Endodermal cell (in vitro differentiated cells): ENCODE measurements at regions not wholly inside any gene's neighbourhood (a gene's known extent, or its start where the extent isn't known, plus 50 kb on each side); places are given as distances from the start of the nearest gene placed in this dataset. TPM values are rescaled to one million over a fixed set of nuclear protein-coding genes. Genes with fewer than 3 reads are reported as not detected.

Source experiments
- DNase-seq: peaks from one replicate; pipeline ENCODE4 v3.0.0-alpha.2; 2017
- H3K27ac ChIP-seq: 2 replicates; pipeline ENCODE4 v1.5.1; 2013; ENCODE audit warnings: mild to moderate bottlenecking, low read depth, low read length, moderate library complexity
- H3K27me3 ChIP-seq: 2 replicates; pipeline ENCODE4 v1.6.1; 2013; ENCODE audit warnings: mild to moderate bottlenecking, low read length, moderate library complexity; ENCODE audit not compliant: insufficient read depth, control insufficient read depth, poor library complexity, severe bottlenecking
- H3K36me3 ChIP-seq: 2 replicates; pipeline ENCODE4 v1.7.0; 2013; ENCODE audit warnings: mild to moderate bottlenecking, low read length, moderate library complexity; ENCODE audit not compliant: control insufficient read depth, insufficient read depth
- H3K4me1 ChIP-seq: one replicate; pipeline ENCODE4 v1.7.0; 2013; ENCODE audit warnings: low read length; ENCODE audit not compliant: control insufficient read depth, insufficient read depth
- H3K4me3 ChIP-seq: 2 replicates; pipeline ENCODE4 v1.5.1; 2013; ENCODE audit warnings: mild to moderate bottlenecking, low read length, moderate library complexity
- H3K9ac ChIP-seq: 2 replicates; pipeline ENCODE4 v1.6.1; 2013; ENCODE audit warnings: mild to moderate bottlenecking, low read length, moderate library complexity; ENCODE audit not compliant: poor library complexity, severe bottlenecking; ENCODE audit errors: extremely low read depth
- H3K9me3 ChIP-seq: 2 replicates; pipeline ENCODE4 v1.6.1; 2013; ENCODE audit warnings: mild to moderate bottlenecking, low read length, moderate library complexity; ENCODE audit not compliant: control insufficient read depth
- H3K27ac Mint-ChIP-seq: 2 replicates; pipeline ENCODE4 v1.8.0; 2020; ENCODE audit warnings: mixed read lengths
- H3K27me3 Mint-ChIP-seq: 2 replicates; pipeline ENCODE4 v1.8.0; 2021; ENCODE audit warnings: mild to moderate bottlenecking, mixed read lengths; ENCODE audit not compliant: insufficient read depth
- H3K36me3 Mint-ChIP-seq: 2 replicates; pipeline ENCODE4 v1.8.0; 2020; ENCODE audit warnings: low read depth, mixed read lengths
- H3K4me1 Mint-ChIP-seq: 2 replicates; pipeline ENCODE4 v1.8.0; 2020; ENCODE audit warnings: mixed read lengths
- H3K4me3 Mint-ChIP-seq: 2 replicates; pipeline ENCODE4 v1.8.0; 2020; ENCODE audit warnings: mild to moderate bottlenecking, moderate library complexity, mixed read lengths
- H3K9me3 Mint-ChIP-seq: 2 replicates; pipeline ENCODE4 v1.8.0; 2020; ENCODE audit warnings: mild to moderate bottlenecking, mixed read lengths
- WGBS, 2 experiments: methylation state at CpG; one replicate each; pipeline versions ENCODE4 v1.1.5 to v1.1.7; 2013; ENCODE audit warnings: missing lambda C conversion rate in 2 of 2, mixed read lengths in 1 of 2; ENCODE audit not compliant: insufficient coverage in 1 of 2, insufficient read length in 1 of 2; 5-methylcytosine and 5-hydroxymethylcytosine counted together
- microRNA-seq: library from miRNA; unstranded; fragments of <30 nt; microRNA quantifications from one replicate; pipeline ENCODE4 v1.2.0, GENCODE V29; 2020; ENCODE audit warnings: borderline microRNAs expressed
- TF ChIP-seq, protein P1 (sequence below): fragments of 200-600 bp; sonication (generic); conservative IDR thresholded peaks from 2 replicates; pipeline ENCODE4 v1.5.0; 2021; ENCODE audit warnings: antibody characterized with exemption, mild to moderate bottlenecking

- H3K27me3 ChIP-seq, result no peaks in the 10 kb centered on the region
- no peak for DNase-seq
- H3K4me3 ChIP-seq, result no peak overlapping the region
- H3K9me3 Mint-ChIP-seq, result no peaks in the 10 kb centered on the region
- WGBS, 2 experiments, result 89% methylated on average over 3 to 6 of the region's 6 CpGs
- no peaks in the 10 kb centered on the region for H3K4me1 ChIP-seq
- H3K27ac Mint-ChIP-seq, result no peak overlapping the region
- H3K27me3 Mint-ChIP-seq, result no peaks in the 10 kb centered on the region
- no peak overlapping the region for H3K4me3 Mint-ChIP-seq
- H3K27ac ChIP-seq, result no peak overlapping the region
- TF ChIP-seq, protein P1, sequence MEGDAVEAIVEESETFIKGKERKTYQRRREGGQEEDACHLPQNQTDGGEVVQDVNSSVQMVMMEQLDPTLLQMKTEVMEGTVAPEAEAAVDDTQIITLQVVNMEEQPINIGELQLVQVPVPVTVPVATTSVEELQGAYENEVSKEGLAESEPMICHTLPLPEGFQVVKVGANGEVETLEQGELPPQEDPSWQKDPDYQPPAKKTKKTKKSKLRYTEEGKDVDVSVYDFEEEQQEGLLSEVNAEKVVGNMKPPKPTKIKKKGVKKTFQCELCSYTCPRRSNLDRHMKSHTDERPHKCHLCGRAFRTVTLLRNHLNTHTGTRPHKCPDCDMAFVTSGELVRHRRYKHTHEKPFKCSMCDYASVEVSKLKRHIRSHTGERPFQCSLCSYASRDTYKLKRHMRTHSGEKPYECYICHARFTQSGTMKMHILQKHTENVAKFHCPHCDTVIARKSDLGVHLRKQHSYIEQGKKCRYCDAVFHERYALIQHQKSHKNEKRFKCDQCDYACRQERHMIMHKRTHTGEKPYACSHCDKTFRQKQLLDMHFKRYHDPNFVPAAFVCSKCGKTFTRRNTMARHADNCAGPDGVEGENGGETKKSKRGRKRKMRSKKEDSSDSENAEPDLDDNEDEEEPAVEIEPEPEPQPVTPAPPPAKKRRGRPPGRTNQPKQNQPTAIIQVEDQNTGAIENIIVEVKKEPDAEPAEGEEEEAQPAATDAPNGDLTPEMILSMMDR, result no peak
- H3K36me3 ChIP-seq, result no peaks in the 10 kb centered on the region
- no peaks in the 10 kb centered on the region for H3K4me1 Mint-ChIP-seq
- no peak overlapping the region for H3K9ac ChIP-seq
- no peaks in the 10 kb centered on the region for H3K9me3 ChIP-seq
- no peaks in the 10 kb centered on the region for H3K36me3 Mint-ChIP-seq
These were observed 58.1 kb upstream of the ZBTB40 start for GRCh38 chr1:22393587-22393986.

GRCh38 chr1:22398656-22399420 lies 52.8 kb upstream of the ZBTB40 start:
- no peaks in the 10 kb centered on the region for H3K36me3 Mint-ChIP-seq
- Histone ChIP-seq H3K4me3 (no peak overlapping the region), H3K27ac (no peak overlapping the region), H3K4me1 (no peaks in the 10 kb centered on the region), H3K27me3 (no peaks in the 10 kb centered on the region), H3K9ac (no peak overlapping the region), H3K9me3 (no peaks in the 10 kb centered on the region), H3K36me3 (no peaks in the 10 kb centered on the region)
- WGBS, 2 experiments, result 85 to 89% methylated on average over 7 to 11 of the region's 11 CpGs
- DNase-seq, result no peak
- no peak overlapping the region for H3K4me3 Mint-ChIP-seq
- no peak overlapping the region for H3K27ac Mint-ChIP-seq
- TF ChIP-seq, protein P1, result no peak
- no peaks in the 10 kb centered on the region for H3K27me3 Mint-ChIP-seq
- no peaks in the 10 kb centered on the region for H3K9me3 Mint-ChIP-seq
- no peaks in the 10 kb centered on the region for H3K4me1 Mint-ChIP-seq

- Histone ChIP-seq H3K27ac (no peak overlapping the region), H3K36me3 (no peaks in the 10 kb centered on the region)
These were observed 52.1 kb upstream of the ZBTB40 start for GRCh38 chr1:22399421-22400091.

More at GRCh38 chr1:22399421-22400091, 52.1 kb upstream of the ZBTB40 start:
- Histone ChIP-seq H3K9ac (no peak overlapping the region), H3K27me3 (no peaks in the 10 kb centered on the region), H3K4me1 (no peaks in the 10 kb centered on the region), H3K9me3 (no peaks in the 10 kb centered on the region), H3K4me3 (no peak overlapping the region)
- Mint-ChIP-seq H3K4me3 (no peak overlapping the region), H3K36me3 (no peaks in the 10 kb centered on the region), H3K9me3 (no peaks in the 10 kb centered on the region), H3K4me1 (no peaks in the 10 kb centered on the region), H3K27me3 (no peaks in the 10 kb centered on the region), H3K27ac (no peak overlapping the region)
- no peak for DNase-seq
- 89 to 90% methylated on average over 10 of the region's 10 CpGs for WGBS, 2 experiments
- TF ChIP-seq, protein P1, result no peak

Small RNAs in the stretch of these regions (microRNA-seq; reads per million reads assigned to microRNA genes)
- gene MIR4418, result not detected
